DND-41 (cell line): ENCODE measurements at regions not wholly inside any gene's neighbourhood (a gene's known extent, or its start where the extent isn't known, plus 50 kb on each side); places are given as distances from the start of the nearest gene placed in this dataset.
"Not testable (repeated sequence)": the region's sequence is repeated elsewhere in the genome, so short reads cannot be mapped to it uniquely, and the experiment has no call there.

Experiments used
- EZH2 ChIP-seq: IDR thresholded peaks from 3 replicates; pipeline ENCODE4 v1.6.1; 2012; ENCODE audit warnings: borderline replicate concordance, low read depth, mild to moderate bottlenecking, moderate library complexity, low read length, inconsistent platforms; ENCODE audit not compliant: severe bottlenecking
- TF ChIP-seq, protein P1 (sequence below): IDR thresholded peaks from 2 replicates; pipeline ENCODE4 v1.5.1; 2012; ENCODE audit warnings: borderline replicate concordance, low read length, moderate library complexity, mild to moderate bottlenecking; ENCODE audit not compliant: poor library complexity, severe bottlenecking; ENCODE audit errors: extremely low read depth

DNA sequence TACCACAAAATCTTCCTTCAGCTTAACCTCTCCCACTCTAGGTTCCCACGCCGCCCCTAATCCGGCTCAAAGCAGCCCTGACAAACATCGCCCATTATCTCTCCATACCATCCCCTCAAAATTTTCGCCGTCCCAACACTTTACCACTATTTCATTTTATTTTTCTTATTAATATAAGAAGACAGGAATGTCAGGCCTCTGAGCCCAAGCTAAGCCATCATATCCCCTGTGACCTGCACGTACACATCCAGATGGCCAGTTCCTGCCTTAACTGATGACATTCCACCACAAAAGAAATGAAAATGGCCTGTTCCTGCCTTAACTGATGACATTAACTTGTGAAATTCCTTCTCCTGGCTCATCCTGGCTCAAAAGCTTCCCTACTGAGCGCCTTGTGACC lies 243.4 kb upstream of the PROK2 start:
- TF ChIP-seq, protein P1, sequence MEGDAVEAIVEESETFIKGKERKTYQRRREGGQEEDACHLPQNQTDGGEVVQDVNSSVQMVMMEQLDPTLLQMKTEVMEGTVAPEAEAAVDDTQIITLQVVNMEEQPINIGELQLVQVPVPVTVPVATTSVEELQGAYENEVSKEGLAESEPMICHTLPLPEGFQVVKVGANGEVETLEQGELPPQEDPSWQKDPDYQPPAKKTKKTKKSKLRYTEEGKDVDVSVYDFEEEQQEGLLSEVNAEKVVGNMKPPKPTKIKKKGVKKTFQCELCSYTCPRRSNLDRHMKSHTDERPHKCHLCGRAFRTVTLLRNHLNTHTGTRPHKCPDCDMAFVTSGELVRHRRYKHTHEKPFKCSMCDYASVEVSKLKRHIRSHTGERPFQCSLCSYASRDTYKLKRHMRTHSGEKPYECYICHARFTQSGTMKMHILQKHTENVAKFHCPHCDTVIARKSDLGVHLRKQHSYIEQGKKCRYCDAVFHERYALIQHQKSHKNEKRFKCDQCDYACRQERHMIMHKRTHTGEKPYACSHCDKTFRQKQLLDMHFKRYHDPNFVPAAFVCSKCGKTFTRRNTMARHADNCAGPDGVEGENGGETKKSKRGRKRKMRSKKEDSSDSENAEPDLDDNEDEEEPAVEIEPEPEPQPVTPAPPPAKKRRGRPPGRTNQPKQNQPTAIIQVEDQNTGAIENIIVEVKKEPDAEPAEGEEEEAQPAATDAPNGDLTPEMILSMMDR = not testable (repeated sequence)
- not testable (repeated sequence) for TF ChIP-seq EZH2
